ELF-1 (cell line): ENCODE measurements at regions not wholly inside any gene's neighbourhood (a gene's known extent, or its start where the extent isn't known, plus 50 kb on each side); places are given as distances from the start of the nearest gene placed in this dataset.

Experiments used
- DNase-seq: peaks from one replicate; pipeline ENCODE4 v3.0.0-alpha.2; 2016; ENCODE audit warnings: low read depth, low spot score

- DNase-seq: no peak
These were observed 72.0 kb downstream of the ALX1 start for GRCh38 chr12:85352016-85352415.

- no peak for DNase-seq
These were observed 76.8 kb downstream of the ALX1 start for GRCh38 chr12:85356596-85357385.

GRCh38 chr12:85357609-85358008, 77.6 kb downstream of the ALX1 start:
- no peak for DNase-seq

GRCh38 chr12:85358715-85359114, 78.7 kb downstream of the ALX1 start:
- no peak for DNase-seq

- no peak for DNase-seq
These were observed 83.6 kb downstream of the ALX1 start for GRCh38 chr12:85363382-85364190.

GRCh38 chr12:85367936-85368335, 87.9 kb downstream of the ALX1 start:
- no peak for DNase-seq

GRCh38 chr12:85369365-85370154, 89.5 kb downstream of the ALX1 start:
- no peak for DNase-seq

- DNase-seq: no peak
These were observed 93.0 kb downstream of the ALX1 start for GRCh38 chr12:85373045-85373444.

- no peak for DNase-seq
These were observed 95.0 kb downstream of the ALX1 start for GRCh38 chr12:85374981-85375380.

GRCh38 chr12:85385406-85385805, 105.4 kb downstream of the ALX1 start:
- DNase-seq: no peak

- DNase-seq: no peak
These were observed 110.2 kb downstream of the ALX1 start for GRCh38 chr12:85390266-85390665.

- DNase-seq: no peak
These were observed 112.5 kb downstream of the ALX1 start for GRCh38 chr12:85392508-85392907.

- no peak for DNase-seq
These were observed 113.6 kb downstream of the ALX1 start for GRCh38 chr12:85393606-85394005.

- no peak for DNase-seq
These were observed 114.0 kb downstream of the ALX1 start for GRCh38 chr12:85394065-85394464.

GRCh38 chr12:85394809-85395208, 114.8 kb downstream of the ALX1 start:
- no peak for DNase-seq

GRCh38 chr12:85405262-85405661, 125.2 kb downstream of the ALX1 start:
- no peak for DNase-seq

GRCh38 chr12:85405781-85406522, 125.9 kb downstream of the ALX1 start:
- no peak for DNase-seq

GRCh38 chr12:85413266-85413665, 133.2 kb downstream of the ALX1 start:
- no peak for DNase-seq

GRCh38 chr12:85422762-85423161, 142.7 kb downstream of the ALX1 start:
- DNase-seq: no peak

- DNase-seq: no peak
These were observed 143.9 kb downstream of the ALX1 start for GRCh38 chr12:85423947-85424346.

GRCh38 chr12:85424581-85425348, 144.7 kb downstream of the ALX1 start:
- no peak for DNase-seq
